H54 (cell line): ENCODE measurements at regions not wholly inside any gene's neighbourhood (a gene's known extent, or its start where the extent isn't known, plus 50 kb on each side); places are given as distances from the start of the nearest gene placed in this dataset.

Experiments used
- DNase-seq: peaks from one replicate; pipeline ENCODE4 v3.0.0; 2011; ENCODE audit warnings: low spot score, mixed read lengths; ENCODE audit not compliant: insufficient read length
- FAIRE-seq: peaks from 3 replicates; lab custom pipeline; 2011; peaks lifted over from hg19 to GRCh38; lab: Jason Lieb, UNC
- POLR2A ChIP-seq: IDR thresholded peaks from 2 replicates; pipeline ENCODE4 v1.6.1; 2011; ENCODE audit warnings: low read depth, mild to moderate bottlenecking, low read length

- no peak for FAIRE-seq
- no peak for DNase-seq
- no peak for TF ChIP-seq POLR2A
Measured at GRCh38 chr6:756224-756623, 63.3 kb upstream of the EXOC2 start.

- no peak for TF ChIP-seq POLR2A
- DNase-seq: no peak
- no peak for FAIRE-seq
Measured at GRCh38 chr6:754202-754601, 61.3 kb upstream of the EXOC2 start.

- no peak for TF ChIP-seq POLR2A
- DNase-seq (peak; percentile 37), FAIRE-seq (peak; percentile 80)
Measured at GRCh38 chr6:753486-753885, 60.5 kb upstream of the EXOC2 start.

- TF ChIP-seq POLR2A: no peak
- FAIRE-seq (no peak), DNase-seq (no peak)
Measured at GRCh38 chr6:752438-752837, 59.5 kb upstream of the EXOC2 start.

- DNase-seq (no peak), FAIRE-seq (no peak)
- TF ChIP-seq POLR2A: no peak
Measured at GRCh38 chr6:751765-752164, 58.8 kb upstream of the EXOC2 start.

GRCh38 chr6:747921-748320, 55.0 kb upstream of the EXOC2 start:
- no peak for TF ChIP-seq POLR2A
- no peak for FAIRE-seq
- no peak for DNase-seq

GRCh38 chr6:747028-747427, 54.1 kb upstream of the EXOC2 start:
- no peak for FAIRE-seq
- no peak for DNase-seq
- TF ChIP-seq POLR2A: no peak

GRCh38 chr6:744666-745353, 51.9 kb upstream of the EXOC2 start:
- no peak for DNase-seq
- TF ChIP-seq POLR2A: no peak
- FAIRE-seq: no peak

GRCh38 chr6:743320-744096, 50.6 kb upstream of the EXOC2 start:
- DNase-seq: no peak
- TF ChIP-seq POLR2A: no peak
- FAIRE-seq: no peak
